Esophagus squamous epithelium (tissue), 4 donors: ENCODE measurements at regions not wholly inside any gene's neighbourhood (a gene's known extent, or its start where the extent isn't known, plus 50 kb on each side); places are given as distances from the start of the nearest gene placed in this dataset.

Source experiments
- CTCF ChIP-seq, 6 experiments: fragments of 450-650 bp in 4 of 6; fragments of 200-600 bp in 2 of 6; sonication (generic) in 2 of 6; IDR thresholded peaks; one replicate each; pipeline ENCODE4 v1.5.1; 2016 to 2019; ENCODE audit warnings: antibody characterized with exemption in 6 of 6, mild to moderate bottlenecking in 4 of 6, moderate library complexity in 4 of 6
- POLR2A ChIP-seq, 4 donors: fragments of 450-650 bp; IDR thresholded peaks; one replicate each; pipeline ENCODE4 v1.6.1; 2017; ENCODE audit warnings: antibody characterized with exemption in 4 of 4, mild to moderate bottlenecking in 4 of 4, moderate library complexity in 3 of 4

- TF ChIP-seq POLR2A (IDR thresholded peaks at IDR 0.05) (no peak), CTCF (IDR thresholded peaks at IDR 0.05) (no peak)
Measured at GRCh38 chr7:57348646-57349269, 101.2 kb upstream of the ZNF716 start.
